GM18907 (cell line): ENCODE measurements at regions not wholly inside any gene's neighbourhood (a gene's known extent, or its start where the extent isn't known, plus 50 kb on each side); places are given as distances from the start of the nearest gene placed in this dataset.

Experiments
- ATAC-seq: cut with Tn5 transposase; IDR thresholded peaks from one replicate; pipeline ENCODE4 v1.9.1; 2021; ENCODE audit warnings: mild to moderate bottlenecking, moderate library complexity; ENCODE audit not compliant: unreplicated experiment

GRCh38 chr20:58162986-58163385, 65.5 kb downstream of the ANKRD60 start:
- no peak for ATAC-seq

GRCh38 chr20:58161192-58161591, 67.3 kb downstream of the ANKRD60 start:
- no peak for ATAC-seq

- ATAC-seq = no peak
Measured at GRCh38 chr20:58160451-58161061, 67.9 kb downstream of the ANKRD60 start.

GRCh38 chr20:58155148-58155925, 73.1 kb downstream of the ANKRD60 start:
- ATAC-seq = no peak

- ATAC-seq = no peak
Measured at GRCh38 chr20:58154113-58154512, 74.3 kb downstream of the ANKRD60 start.

- no peak for ATAC-seq
Measured at GRCh38 chr20:58153121-58153520, 75.3 kb downstream of the ANKRD60 start.

- no peak for ATAC-seq
Measured at GRCh38 chr20:58150772-58151171, 77.7 kb downstream of the ANKRD60 start.

- ATAC-seq = no peak
Measured at GRCh38 chr20:58149437-58150091, 78.9 kb downstream of the ANKRD60 start.

- ATAC-seq = no peak
Measured at GRCh38 chr20:58148891-58149290, 79.6 kb downstream of the ANKRD60 start.

- ATAC-seq = no peak
Measured at GRCh38 chr20:58147628-58148370, 80.7 kb downstream of the ANKRD60 start.

GRCh38 chr20:58146746-58147140, 81.7 kb downstream of the ANKRD60 start:
- no peak for ATAC-seq

- no peak for ATAC-seq
Measured at GRCh38 chr20:58146081-58146745, 82.2 kb downstream of the ANKRD60 start.

- no peak for ATAC-seq
Measured at GRCh38 chr20:58145506-58146080, 82.9 kb downstream of the ANKRD60 start.

- ATAC-seq = no peak
Measured at GRCh38 chr20:58144096-58144495, 84.4 kb downstream of the ANKRD60 start.

GRCh38 chr20:58143531-58143930, 84.9 kb downstream of the ANKRD60 start:
- no peak for ATAC-seq

- no peak for ATAC-seq
Measured at GRCh38 chr20:58142843-58143185, 85.6 kb downstream of the ANKRD60 start.

- ATAC-seq = no peak
Measured at GRCh38 chr20:58141971-58142842, 86.2 kb downstream of the ANKRD60 start.

GRCh38 chr20:58141496-58141895, 87.0 kb downstream of the ANKRD60 start:
- no peak for ATAC-seq

GRCh38 chr20:58140787-58141425, 87.5 kb downstream of the ANKRD60 start:
- ATAC-seq = no peak
